B cell (primary cell): ENCODE measurements at regions not wholly inside any gene's neighbourhood (a gene's known extent, or its start where the extent isn't known, plus 50 kb on each side); places are given as distances from the start of the nearest gene placed in this dataset.

Source experiments
- ATAC-seq: fragments of 200-7000 bp; cut with Tn5 transposase; one replicate; pipeline ENCODE4 v1.10.0; 2021; ENCODE audit warnings: low read depth, mild to moderate bottlenecking, moderate number of reproducible peaks, moderate library complexity
- CTCF ChIA-PET: fragments of 350-600 bp; sonication (Branson Sonifier 250); formaldehyde crosslinking; loops from one replicate; lab custom pipeline; 2021; ENCODE audit warnings: antibody characterized with exemption, inconsistent platforms; lab: Charles Lee
- POLR2A ChIA-PET: fragments of 350-600 bp; sonication (Branson Sonifier 250); formaldehyde crosslinking; loops from one replicate; lab custom pipeline; 2021; ENCODE audit warnings: antibody characterized with exemption; lab: Charles Lee
- DNase-seq: peaks from one replicate; pipeline ENCODE4 v3.0.0; 2013
- H2AFZ ChIP-seq: 2 replicates; pipeline ENCODE4 v1.6.1; 2012; ENCODE audit warnings: mild to moderate bottlenecking, low read depth, low read length; ENCODE audit not compliant: insufficient read depth, poor library complexity, severe bottlenecking
- H3K27ac ChIP-seq, 2 donors: 1 replicate in 1 of 2; 2 replicates in 1 of 2; pipeline ENCODE4 v1.5.1; 2012 to 2013; ENCODE audit warnings: low read length in 2 of 2, mild to moderate bottlenecking in 2 of 2, moderate library complexity in 1 of 2
- H3K27me3 ChIP-seq, 4 experiments: fragments of 200-600 bp in 1 of 4; sonication (generic) in 1 of 4; replicated peaks in 1 of 4; 1 replicate in 2 of 4; 2 replicates in 2 of 4; pipeline versions ENCODE4 v1.6.1 to v1.7.0; 2013 to 2016; ENCODE audit warnings: low read length in 3 of 4, mild to moderate bottlenecking in 2 of 4, mixed read lengths in 1 of 4, moderate library complexity in 1 of 4; ENCODE audit not compliant: insufficient read depth in 4 of 4, control insufficient read depth in 3 of 4; ENCODE audit errors: control extremely low read depth in 1 of 4
- H3K36me3 ChIP-seq, 2 experiments: replicated peaks in 1 of 2; 1 replicate in 1 of 2; 2 replicates in 1 of 2; pipeline versions ENCODE4 v1.6.1 to v1.7.1; 2013; ENCODE audit warnings: low read length in 1 of 2; ENCODE audit not compliant: insufficient read depth in 2 of 2, control insufficient read depth in 1 of 2; ENCODE audit errors: control extremely low read depth in 1 of 2, extremely low read depth in 1 of 2
- H3K4me1 ChIP-seq, 2 donors: fragments of 200-600 bp in 1 of 2; sonication (generic) in 1 of 2; 1 replicate in 1 of 2; 2 replicates in 1 of 2; pipeline versions ENCODE4 v1.5.1 to v1.6.1; 2013 to 2017; ENCODE audit warnings: low read length in 2 of 2; ENCODE audit not compliant: control insufficient read depth in 2 of 2, insufficient read depth in 2 of 2
- H3K4me2 ChIP-seq: replicated peaks from 2 replicates; pipeline ENCODE3; 2012; ENCODE audit warnings: mild to moderate bottlenecking, low read depth, low read length; ENCODE audit not compliant: poor library complexity, severe bottlenecking
- H3K4me3 ChIP-seq, 5 experiments: fragments of 200-600 bp in 1 of 5; sonication (generic) in 1 of 5; 1 replicate in 3 of 5; 2 replicates in 2 of 5; pipeline versions ENCODE4 v1.5.1 to v1.7.0; 2011 to 2016; ENCODE audit warnings: low read length in 4 of 5, mild to moderate bottlenecking in 4 of 5, low read depth in 2 of 5, control low read depth in 1 of 5, moderate library complexity in 1 of 5; ENCODE audit not compliant: insufficient read depth in 1 of 5; ENCODE audit errors: control extremely low read depth in 1 of 5, extremely low read depth in 1 of 5
- H3K79me2 ChIP-seq: fragments of 200-600 bp; sonication (generic); one replicate; pipeline ENCODE4 v1.6.0; 2016; ENCODE audit warnings: low read length; ENCODE audit not compliant: control insufficient read depth, insufficient read depth
- H3K9ac ChIP-seq: fragments of 200-600 bp; sonication (generic); 2 replicates; pipeline ENCODE4 v1.6.1; 2017; ENCODE audit warnings: mild to moderate bottlenecking, low read length, moderate library complexity
- H3K9me3 ChIP-seq, 3 donors: one replicate each; pipeline versions ENCODE4 v1.6.1 to v1.7.1; 2013; ENCODE audit warnings: low read length in 2 of 3; ENCODE audit not compliant: control insufficient read depth in 2 of 3, insufficient read depth in 1 of 3; ENCODE audit errors: control extremely low read depth in 1 of 3
- H4K20me1 ChIP-seq: 2 replicates; pipeline ENCODE4 v1.6.0; 2012; ENCODE audit warnings: mild to moderate bottlenecking, low read length; ENCODE audit not compliant: insufficient read depth, control insufficient read depth, poor library complexity, severe bottlenecking
- H3K27ac Mint-ChIP-seq: one replicate; pipeline ENCODE4 v1.8.0; 2021; ENCODE audit warnings: mixed read lengths
- H3K27me3 Mint-ChIP-seq: one replicate; pipeline ENCODE4 v1.8.0; 2021; ENCODE audit warnings: mixed read lengths
- H3K4me1 Mint-ChIP-seq: one replicate; pipeline ENCODE4 v1.8.0; 2021; ENCODE audit warnings: mixed read lengths
- H3K4me3 Mint-ChIP-seq: one replicate; pipeline ENCODE4 v1.8.0; 2021; ENCODE audit warnings: mixed read lengths
- H3K9me3 Mint-ChIP-seq: one replicate; pipeline ENCODE4 v1.8.0; 2022; ENCODE audit warnings: mixed read lengths; ENCODE audit not compliant: insufficient read depth
- EZH2 ChIP-seq: IDR thresholded peaks from 2 replicates; pipeline ENCODE4 v1.6.1; 2012; ENCODE audit warnings: borderline replicate concordance, low read depth, mild to moderate bottlenecking, moderate library complexity, low read length; ENCODE audit not compliant: insufficient read depth, poor library complexity, severe bottlenecking
- WGBS: methylation state at CpG from one replicate; pipeline ENCODE4 v1.1.5; 2013; ENCODE audit warnings: missing lambda C conversion rate; ENCODE audit not compliant: insufficient coverage; 5-methylcytosine and 5-hydroxymethylcytosine counted together
- intact Hi-C: fragments of 100-400 bp; cut with micrococcal nuclease; formaldehyde crosslinking; loops from one replicate; pipeline ENCODE4 v1.10.0; 2022
- TF ChIP-seq, protein P1 (sequence below): fragments of 200-600 bp; IDR thresholded peaks from one replicate; pipeline ENCODE4 v1.8.0; 2022; ENCODE audit warnings: antibody characterized with exemption, mild to moderate bottlenecking

- peaks cover 2% of the 10 kb centered on the region for H3K9me3 Mint-ChIP-seq
- H3K9me3 ChIP-seq, result peaks cover 0 to 15% (median 0%) of the 10 kb centered on the region in 3 donors
- ChIA-PET CTCF (no interaction called here), POLR2A (no interaction called here)
- intact Hi-C loops, result no loop called here
- peak overlapping the region in 1 of 2 donors; percentile 74 for H3K27ac ChIP-seq
- H3K79me2 ChIP-seq, result peaks cover 33% of the 10 kb centered on the region
- H3K27me3 ChIP-seq, result no peaks in the 10 kb centered on the region
- no peak overlapping the region for H3K4me3 ChIP-seq
- peaks cover 2 to 30% of the 10 kb centered on the region in 2 experiments for H3K36me3 ChIP-seq
- H3K27ac Mint-ChIP-seq, result peak overlapping the region; percentile 89
- no peak overlapping the region for H3K9ac ChIP-seq
- no peak overlapping the region for H2AFZ ChIP-seq
- TF ChIP-seq, protein P1, sequence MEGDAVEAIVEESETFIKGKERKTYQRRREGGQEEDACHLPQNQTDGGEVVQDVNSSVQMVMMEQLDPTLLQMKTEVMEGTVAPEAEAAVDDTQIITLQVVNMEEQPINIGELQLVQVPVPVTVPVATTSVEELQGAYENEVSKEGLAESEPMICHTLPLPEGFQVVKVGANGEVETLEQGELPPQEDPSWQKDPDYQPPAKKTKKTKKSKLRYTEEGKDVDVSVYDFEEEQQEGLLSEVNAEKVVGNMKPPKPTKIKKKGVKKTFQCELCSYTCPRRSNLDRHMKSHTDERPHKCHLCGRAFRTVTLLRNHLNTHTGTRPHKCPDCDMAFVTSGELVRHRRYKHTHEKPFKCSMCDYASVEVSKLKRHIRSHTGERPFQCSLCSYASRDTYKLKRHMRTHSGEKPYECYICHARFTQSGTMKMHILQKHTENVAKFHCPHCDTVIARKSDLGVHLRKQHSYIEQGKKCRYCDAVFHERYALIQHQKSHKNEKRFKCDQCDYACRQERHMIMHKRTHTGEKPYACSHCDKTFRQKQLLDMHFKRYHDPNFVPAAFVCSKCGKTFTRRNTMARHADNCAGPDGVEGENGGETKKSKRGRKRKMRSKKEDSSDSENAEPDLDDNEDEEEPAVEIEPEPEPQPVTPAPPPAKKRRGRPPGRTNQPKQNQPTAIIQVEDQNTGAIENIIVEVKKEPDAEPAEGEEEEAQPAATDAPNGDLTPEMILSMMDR, result no peak
- TF ChIP-seq EZH2, result no peak
- no peak overlapping the region for H3K4me2 ChIP-seq
- H3K27me3 Mint-ChIP-seq, result no peaks in the 10 kb centered on the region
- H3K4me1 ChIP-seq, result peaks cover 32 to 61% of the 10 kb centered on the region in 2 donors
- H3K4me1 Mint-ChIP-seq, result peaks cover 73% of the 10 kb centered on the region
- no peak for DNase-seq
- ATAC-seq, result no peak
- peak overlapping the region; percentile 4 for H3K4me3 Mint-ChIP-seq
- no peaks in the 10 kb centered on the region for H4K20me1 ChIP-seq
Measured at GRCh38 chr20:48364055-48364454, 463.7 kb downstream of the PREX1 start.

DNA sequence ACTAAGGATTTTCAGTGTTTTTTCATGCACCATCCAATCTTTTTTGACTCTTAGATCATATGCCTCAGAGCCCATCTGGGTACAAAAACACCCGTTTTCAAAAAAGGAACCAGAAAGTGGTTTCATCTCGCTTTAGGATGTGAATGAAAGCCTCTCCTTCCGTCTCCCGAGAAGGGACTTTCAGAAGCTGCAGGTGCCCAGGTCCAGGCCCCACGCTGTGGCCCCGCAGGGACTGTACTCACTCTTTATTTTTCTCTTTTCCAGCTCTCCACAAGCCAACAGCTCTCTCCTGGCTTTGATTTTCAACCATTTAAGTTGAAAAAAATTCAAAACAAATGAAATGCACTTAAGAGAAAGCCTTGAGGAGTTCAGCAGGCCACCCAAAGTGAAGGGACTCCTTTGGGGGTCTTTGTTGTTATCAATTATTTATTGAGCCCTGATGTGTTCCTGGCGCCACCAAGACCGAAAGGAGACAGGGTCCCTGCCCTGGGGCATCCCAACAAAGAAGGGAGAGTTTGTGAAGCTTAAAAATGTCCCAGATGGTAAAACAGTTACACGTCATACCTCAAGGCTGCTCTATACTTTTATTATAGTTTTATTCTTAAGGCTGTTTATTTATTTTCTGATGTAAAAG, 467.3 kb downstream of the PREX1 start:
- Histone ChIP-seq H3K27ac (peak overlapping the region; percentile 94 to 96), H3K4me2 (peak overlapping the region; percentile 74), H3K27me3 (no peaks in the 10 kb centered on the region), H3K9ac (peak overlapping the region; percentile 59), H3K36me3 (peaks cover 2 to 23% of the 10 kb centered on the region in 2 experiments), H3K79me2 (peaks cover 33% of the 10 kb centered on the region), H3K4me3 (peak overlapping the region in 4 of 5 experiments; percentile 44 to 62 (median 53)), H2AFZ (no peak overlapping the region), H3K9me3 (peaks cover 0 to 5% (median 0%) of the 10 kb centered on the region in 3 donors), H3K4me1 (peaks cover 41 to 63% of the 10 kb centered on the region in 2 donors), H4K20me1 (no peaks in the 10 kb centered on the region)
- CTCF ChIA-PET, result interaction anchor here (0.7 to 1.0 kb wide), 3 partner anchors 13 to 633 kb away, joined by 3 read pairs; no protein-coding TSS in a partner anchor
- ATAC-seq (peak; percentile 44), DNase-seq (peak; percentile 90)
- Mint-ChIP-seq H3K27ac (peak overlapping the region; percentile 96), H3K9me3 (no peaks in the 10 kb centered on the region), H3K4me3 (peak overlapping the region; percentile 91), H3K27me3 (no peaks in the 10 kb centered on the region), H3K4me1 (peaks cover 58% of the 10 kb centered on the region)
- TF ChIP-seq EZH2, result no peak
- TF ChIP-seq, protein P1, result no peak
- POLR2A ChIA-PET, result interaction anchor here (0.5 to 0.7 kb wide), 2 partner anchors 32 to 633 kb away, joined by 3 to 10 read pairs; no protein-coding TSS in a partner anchor
- WGBS, result 10% methylated on average over 6 of the region's 9 CpGs
- intact Hi-C loops, result no loop called here
